ENCODE measurements at regions not wholly inside any gene's neighbourhood (a gene's known extent, or its start where the extent isn't known, plus 50 kb on each side); places are given as distances from the start of the nearest gene placed in this dataset.

- peaks cover 11% of the 10 kb centered on the region for H3K9me3 Mint-ChIP-seq
- H3K36me3 Mint-ChIP-seq (ENCODE audit: low read depth) = no peaks in the 10 kb centered on the region
Measured at GRCh38 chr6:48236375-48236774, 125.4 kb upstream of the PTCHD4 start.

GRCh38 chr6:48233063-48233462 is 122.1 kb upstream of the PTCHD4 start:
- H3K9me3 Mint-ChIP-seq = peaks cover 9% of the 10 kb centered on the region
- no peak overlapping the region for H3K4me3 Mint-ChIP-seq
- POLR2A ChIA-PET = no interaction called here
- no peaks in the 10 kb centered on the region for H3K4me1 Mint-ChIP-seq
- no peaks in the 10 kb centered on the region for H3K36me3 Mint-ChIP-seq (ENCODE audit: low read depth)
- intact Hi-C loops (cut with micrococcal nuclease) = no loop called here
- CTCF ChIA-PET = no interaction called here
- DNase-seq (no peak), ATAC-seq (ENCODE audit: low read depth) (no peak)
- H3K27ac Mint-ChIP-seq = no peak overlapping the region
- H3K27me3 Mint-ChIP-seq = no peaks in the 10 kb centered on the region
- TF ChIP-seq, protein P1, sequence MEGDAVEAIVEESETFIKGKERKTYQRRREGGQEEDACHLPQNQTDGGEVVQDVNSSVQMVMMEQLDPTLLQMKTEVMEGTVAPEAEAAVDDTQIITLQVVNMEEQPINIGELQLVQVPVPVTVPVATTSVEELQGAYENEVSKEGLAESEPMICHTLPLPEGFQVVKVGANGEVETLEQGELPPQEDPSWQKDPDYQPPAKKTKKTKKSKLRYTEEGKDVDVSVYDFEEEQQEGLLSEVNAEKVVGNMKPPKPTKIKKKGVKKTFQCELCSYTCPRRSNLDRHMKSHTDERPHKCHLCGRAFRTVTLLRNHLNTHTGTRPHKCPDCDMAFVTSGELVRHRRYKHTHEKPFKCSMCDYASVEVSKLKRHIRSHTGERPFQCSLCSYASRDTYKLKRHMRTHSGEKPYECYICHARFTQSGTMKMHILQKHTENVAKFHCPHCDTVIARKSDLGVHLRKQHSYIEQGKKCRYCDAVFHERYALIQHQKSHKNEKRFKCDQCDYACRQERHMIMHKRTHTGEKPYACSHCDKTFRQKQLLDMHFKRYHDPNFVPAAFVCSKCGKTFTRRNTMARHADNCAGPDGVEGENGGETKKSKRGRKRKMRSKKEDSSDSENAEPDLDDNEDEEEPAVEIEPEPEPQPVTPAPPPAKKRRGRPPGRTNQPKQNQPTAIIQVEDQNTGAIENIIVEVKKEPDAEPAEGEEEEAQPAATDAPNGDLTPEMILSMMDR (IDR thresholded peaks at IDR 0.05) = no peak

More at GRCh38 chr6:48236375-48236774, 125.4 kb upstream of the PTCHD4 start:
- Mint-ChIP-seq H3K4me1 (no peaks in the 10 kb centered on the region), H3K4me3 (no peak overlapping the region), H3K27ac (no peak overlapping the region), H3K27me3 (no peaks in the 10 kb centered on the region)
- POLR2A ChIA-PET = no interaction called here
- DNase-seq (no peak), ATAC-seq (ENCODE audit: low read depth) (no peak)
- intact Hi-C loops (cut with micrococcal nuclease) = no loop called here
- TF ChIP-seq, protein P1 (IDR thresholded peaks at IDR 0.05) = no peak
- CTCF ChIA-PET = no interaction called here

GRCh38 chr6:48229841-48230240 is 118.8 kb upstream of the PTCHD4 start:
- DNase-seq (no peak), ATAC-seq (ENCODE audit: low read depth) (no peak)
- Mint-ChIP-seq H3K4me1 (no peaks in the 10 kb centered on the region), H3K27me3 (no peaks in the 10 kb centered on the region), H3K9me3 (peaks cover 4% of the 10 kb centered on the region), H3K27ac (no peak overlapping the region), H3K4me3 (no peak overlapping the region), H3K36me3 (ENCODE audit: low read depth) (no peaks in the 10 kb centered on the region)
- intact Hi-C loops (cut with micrococcal nuclease) = no loop called here
- CTCF ChIA-PET = no interaction called here
- POLR2A ChIA-PET = no interaction called here
- TF ChIP-seq, protein P1 (IDR thresholded peaks at IDR 0.05) = no peak

DNA sequence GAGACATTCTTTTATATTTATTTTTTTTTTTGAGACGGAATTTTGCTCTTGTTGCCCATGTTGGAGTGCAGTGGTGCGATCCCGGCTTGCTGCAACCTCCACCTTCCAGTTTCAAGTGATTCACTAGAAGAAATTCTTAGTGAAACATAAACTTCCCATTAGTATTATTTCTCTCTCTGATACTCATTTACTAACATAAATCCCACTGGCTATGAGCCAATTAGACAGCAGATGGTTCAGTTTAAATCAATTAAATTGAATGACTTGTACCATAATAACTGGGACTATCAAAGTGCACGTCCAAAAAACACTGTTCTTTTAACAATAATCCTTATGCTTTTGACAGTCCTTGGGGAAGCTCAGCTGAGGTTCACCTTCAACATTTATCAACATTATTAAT is 111.2 kb upstream of the PTCHD4 start:
- H3K4me3 Mint-ChIP-seq = no peak overlapping the region
- ChIA-PET CTCF (no interaction called here), POLR2A (no interaction called here)
- H3K4me1 Mint-ChIP-seq = no peaks in the 10 kb centered on the region
- H3K9me3 Mint-ChIP-seq = peaks cover 6% of the 10 kb centered on the region
- H3K27ac Mint-ChIP-seq = no peak overlapping the region
- H3K36me3 Mint-ChIP-seq (ENCODE audit: low read depth) = no peaks in the 10 kb centered on the region
- DNase-seq = no peak
- ATAC-seq (ENCODE audit: low read depth) = no peak
- intact Hi-C loops (cut with micrococcal nuclease) = no loop called here
- TF ChIP-seq, protein P1 (IDR thresholded peaks at IDR 0.05) = no peak
- H3K27me3 Mint-ChIP-seq = no peaks in the 10 kb centered on the region

GRCh38 chr6:48213076-48213788 is 102.2 kb upstream of the PTCHD4 start:
- intact Hi-C loops (cut with micrococcal nuclease) = no loop called here
- TF ChIP-seq, protein P1 (IDR thresholded peaks at IDR 0.05) = no peak
- Mint-ChIP-seq H3K27ac (no peak overlapping the region), H3K9me3 (peaks cover 23% of the 10 kb centered on the region), H3K36me3 (ENCODE audit: low read depth) (no peaks in the 10 kb centered on the region), H3K27me3 (no peaks in the 10 kb centered on the region), H3K4me3 (no peak overlapping the region), H3K4me1 (no peaks in the 10 kb centered on the region)
- CTCF ChIA-PET = no interaction called here
- no peak for DNase-seq
- POLR2A ChIA-PET = no interaction called here
- no peak for ATAC-seq (ENCODE audit: low read depth)
